ENCODE measurements at regions not wholly inside any gene's neighbourhood (a gene's known extent, or its start where the extent isn't known, plus 50 kb on each side); places are given as distances from the start of the nearest gene placed in this dataset.
"Not testable (repeated sequence)": the region's sequence is repeated elsewhere in the genome, so short reads cannot be mapped to it uniquely, and the experiment has no call there.

- intact Hi-C loops (cut with micrococcal nuclease): not testable (repeated sequence)
These were observed 121.1 kb downstream of the TAF11L14 start for GRCh38 chr5:17755406-17755805.

- intact Hi-C loops (cut with micrococcal nuclease): no loop called here
These were observed 127.1 kb downstream of the TAF11L14 start for GRCh38 chr5:17761326-17761725.

- intact Hi-C loops (cut with micrococcal nuclease): no loop called here
These were observed 129.0 kb downstream of the TAF11L14 start for GRCh38 chr5:17763301-17763700.

GRCh38 chr5:17766031-17766430 lies 131.8 kb downstream of the TAF11L14 start:
- intact Hi-C loops (cut with micrococcal nuclease): no loop called here

GRCh38 chr5:17769277-17769676 lies 135.0 kb downstream of the TAF11L14 start:
- intact Hi-C loops (cut with micrococcal nuclease): no loop called here

GRCh38 chr5:17772232-17772631 lies 138.0 kb downstream of the TAF11L14 start:
- intact Hi-C loops (cut with micrococcal nuclease): no loop called here

GRCh38 chr5:17785774-17786173 lies 151.5 kb downstream of the TAF11L14 start:
- intact Hi-C loops (cut with micrococcal nuclease): no loop called here

GRCh38 chr5:17788351-17788750 lies 154.1 kb downstream of the TAF11L14 start:
- intact Hi-C loops (cut with micrococcal nuclease): no loop called here

GRCh38 chr5:17794201-17794600 lies 159.9 kb downstream of the TAF11L14 start:
- intact Hi-C loops (cut with micrococcal nuclease): no loop called here

GRCh38 chr5:17794815-17795214 lies 160.6 kb downstream of the TAF11L14 start:
- intact Hi-C loops (cut with micrococcal nuclease): no loop called here

GRCh38 chr5:17796142-17796541 lies 161.9 kb downstream of the TAF11L14 start:
- intact Hi-C loops (cut with micrococcal nuclease): no loop called here

GRCh38 chr5:17796757-17797396 lies 162.6 kb downstream of the TAF11L14 start:
- intact Hi-C loops (cut with micrococcal nuclease): no loop called here

GRCh38 chr5:17799521-17799920 lies 165.3 kb downstream of the TAF11L14 start:
- intact Hi-C loops (cut with micrococcal nuclease): no loop called here

GRCh38 chr5:17801595-17801994 lies 167.3 kb downstream of the TAF11L14 start:
- intact Hi-C loops (cut with micrococcal nuclease): no loop called here

GRCh38 chr5:17802256-17802655 lies 168.0 kb downstream of the TAF11L14 start:
- intact Hi-C loops (cut with micrococcal nuclease): no loop called here

GRCh38 chr5:17803971-17804370 lies 169.7 kb downstream of the TAF11L14 start:
- intact Hi-C loops (cut with micrococcal nuclease): no loop called here

- intact Hi-C loops (cut with micrococcal nuclease): no loop called here
These were observed 171.1 kb downstream of the TAF11L14 start for GRCh38 chr5:17805227-17805825.

- intact Hi-C loops (cut with micrococcal nuclease): no loop called here
These were observed 172.7 kb downstream of the TAF11L14 start for GRCh38 chr5:17806818-17807468.

- intact Hi-C loops (cut with micrococcal nuclease): no loop called here
These were observed 174.3 kb downstream of the TAF11L14 start for GRCh38 chr5:17808566-17808965.

- intact Hi-C loops (cut with micrococcal nuclease): no loop called here
These were observed 176.5 kb downstream of the TAF11L14 start for GRCh38 chr5:17810734-17811133.

GRCh38 chr5:17813214-17813613 lies 179.0 kb downstream of the TAF11L14 start:
- intact Hi-C loops (cut with micrococcal nuclease): no loop called here

GRCh38 chr5:17816505-17816904 lies 182.2 kb downstream of the TAF11L14 start:
- intact Hi-C loops (cut with micrococcal nuclease): no loop called here

GRCh38 chr5:17816944-17817343 lies 182.7 kb downstream of the TAF11L14 start:
- intact Hi-C loops (cut with micrococcal nuclease): no loop called here
